ENCODE measurements at regions not wholly inside any gene's neighbourhood (a gene's known extent, or its start where the extent isn't known, plus 50 kb on each side); places are given as distances from the start of the nearest gene placed in this dataset.
"Not testable (repeated sequence)": the region's sequence is repeated elsewhere in the genome, so short reads cannot be mapped to it uniquely, and the experiment has no call there.

GRCh38 chr11:104688731-104689130 is 209.5 kb downstream of the CASP12 start:
- H3K4me3 ChIP-seq (ENCODE audit: low read length in 2 of 2) = no peak overlapping the region
- no peak overlapping the region for H3K9ac ChIP-seq (ENCODE audit: low read depth in 1 of 2, low read length in 2 of 2)
- no peak overlapping the region for H3K27ac ChIP-seq (ENCODE audit: low read depth in 2 of 2, low read length in 2 of 2)
- H3K36me3 ChIP-seq (ENCODE audit: control insufficient read depth in 2 of 2, insufficient read depth in 2 of 2, low read length in 2 of 2) = no peaks in the 10 kb centered on the region
- H3K27me3 ChIP-seq (ENCODE audit: control insufficient read depth in 2 of 2, insufficient read depth in 2 of 2, low read length in 2 of 2) = no peaks in the 10 kb centered on the region
- H3K9me3 ChIP-seq (ENCODE audit: control insufficient read depth in 2 of 2, low read length in 2 of 2) = no peaks in the 10 kb centered on the region
- no peaks in the 10 kb centered on the region for H3K4me1 ChIP-seq (ENCODE audit: control insufficient read depth in 2 of 2, insufficient read depth in 2 of 2, low read length in 2 of 2)

GRCh38 chr11:104682206-104682605 is 216.1 kb downstream of the CASP12 start:
- Histone ChIP-seq H3K9ac (ENCODE audit: low read depth in 1 of 2, low read length in 2 of 2) (no peak overlapping the region), H3K9me3 (ENCODE audit: control insufficient read depth in 2 of 2, low read length in 2 of 2) (no peaks in the 10 kb centered on the region), H3K4me3 (ENCODE audit: low read length in 2 of 2) (no peak overlapping the region), H3K4me1 (ENCODE audit: control insufficient read depth in 2 of 2, insufficient read depth in 2 of 2, low read length in 2 of 2) (no peaks in the 10 kb centered on the region), H3K27me3 (ENCODE audit: control insufficient read depth in 2 of 2, insufficient read depth in 2 of 2, low read length in 2 of 2) (no peaks in the 10 kb centered on the region), H3K27ac (ENCODE audit: low read depth in 2 of 2, low read length in 2 of 2) (no peak overlapping the region), H3K36me3 (ENCODE audit: control insufficient read depth in 2 of 2, insufficient read depth in 2 of 2, low read length in 2 of 2) (no peaks in the 10 kb centered on the region)

- Histone ChIP-seq H3K4me3 (ENCODE audit: low read length in 2 of 2) (no peak overlapping the region), H3K27me3 (ENCODE audit: control insufficient read depth in 2 of 2, insufficient read depth in 2 of 2, low read length in 2 of 2) (no peaks in the 10 kb centered on the region), H3K4me1 (ENCODE audit: control insufficient read depth in 2 of 2, insufficient read depth in 2 of 2, low read length in 2 of 2) (no peaks in the 10 kb centered on the region), H3K9me3 (ENCODE audit: control insufficient read depth in 2 of 2, low read length in 2 of 2) (no peaks in the 10 kb centered on the region), H3K27ac (ENCODE audit: low read depth in 2 of 2, low read length in 2 of 2) (no peak overlapping the region), H3K9ac (ENCODE audit: low read depth in 1 of 2, low read length in 2 of 2) (no peak overlapping the region), H3K36me3 (ENCODE audit: control insufficient read depth in 2 of 2, insufficient read depth in 2 of 2, low read length in 2 of 2) (no peaks in the 10 kb centered on the region)
Measured at GRCh38 chr11:104679258-104679657, 219.0 kb downstream of the CASP12 start.

- Histone ChIP-seq H3K4me3 (ENCODE audit: low read length in 2 of 2) (no peak overlapping the region), H3K9ac (ENCODE audit: low read depth in 1 of 2, low read length in 2 of 2) (no peak overlapping the region), H3K36me3 (ENCODE audit: control insufficient read depth in 2 of 2, insufficient read depth in 2 of 2, low read length in 2 of 2) (no peaks in the 10 kb centered on the region), H3K9me3 (ENCODE audit: control insufficient read depth in 2 of 2, low read length in 2 of 2) (no peaks in the 10 kb centered on the region), H3K27ac (ENCODE audit: low read depth in 2 of 2, low read length in 2 of 2) (no peak overlapping the region), H3K27me3 (ENCODE audit: control insufficient read depth in 2 of 2, insufficient read depth in 2 of 2, low read length in 2 of 2) (no peaks in the 10 kb centered on the region), H3K4me1 (ENCODE audit: control insufficient read depth in 2 of 2, insufficient read depth in 2 of 2, low read length in 2 of 2) (no peaks in the 10 kb centered on the region)
Measured at GRCh38 chr11:104678408-104678807, 219.9 kb downstream of the CASP12 start.

GRCh38 chr11:104677069-104677468 is 221.2 kb downstream of the CASP12 start:
- H3K27ac ChIP-seq (ENCODE audit: low read depth in 2 of 2, low read length in 2 of 2); H3K4me1 ChIP-seq (ENCODE audit: control insufficient read depth in 2 of 2, insufficient read depth in 2 of 2, low read length in 2 of 2); H3K4me3 ChIP-seq (ENCODE audit: low read length in 2 of 2); H3K9ac ChIP-seq (ENCODE audit: low read depth in 1 of 2, low read length in 2 of 2); H3K27me3 ChIP-seq (ENCODE audit: control insufficient read depth in 2 of 2, insufficient read depth in 2 of 2, low read length in 2 of 2); H3K36me3 ChIP-seq (ENCODE audit: control insufficient read depth in 2 of 2, insufficient read depth in 2 of 2, low read length in 2 of 2); H3K9me3 ChIP-seq (ENCODE audit: control insufficient read depth in 2 of 2, low read length in 2 of 2): not testable (repeated sequence)

- no peaks in the 10 kb centered on the region for H3K36me3 ChIP-seq (ENCODE audit: control insufficient read depth in 2 of 2, insufficient read depth in 2 of 2, low read length in 2 of 2)
- H3K9me3 ChIP-seq (ENCODE audit: control insufficient read depth in 2 of 2, low read length in 2 of 2) = no peaks in the 10 kb centered on the region
- no peaks in the 10 kb centered on the region for H3K27me3 ChIP-seq (ENCODE audit: control insufficient read depth in 2 of 2, insufficient read depth in 2 of 2, low read length in 2 of 2)
- H3K9ac ChIP-seq (ENCODE audit: low read depth in 1 of 2, low read length in 2 of 2) = no peak overlapping the region
- no peak overlapping the region for H3K4me3 ChIP-seq (ENCODE audit: low read length in 2 of 2)
- H3K4me1 ChIP-seq (ENCODE audit: control insufficient read depth in 2 of 2, insufficient read depth in 2 of 2, low read length in 2 of 2) = no peaks in the 10 kb centered on the region
- H3K27ac ChIP-seq (ENCODE audit: low read depth in 2 of 2, low read length in 2 of 2) = no peak overlapping the region
Measured at GRCh38 chr11:104672897-104673296, 225.4 kb downstream of the CASP12 start.

GRCh38 chr11:104668797-104669463 is 229.3 kb downstream of the CASP12 start:
- no peaks in the 10 kb centered on the region for H3K36me3 ChIP-seq (ENCODE audit: control insufficient read depth in 2 of 2, insufficient read depth in 2 of 2, low read length in 2 of 2)
- H3K27me3 ChIP-seq (ENCODE audit: control insufficient read depth in 2 of 2, insufficient read depth in 2 of 2, low read length in 2 of 2) = no peaks in the 10 kb centered on the region
- no peak overlapping the region for H3K9ac ChIP-seq (ENCODE audit: low read depth in 1 of 2, low read length in 2 of 2)
- no peak overlapping the region for H3K27ac ChIP-seq (ENCODE audit: low read depth in 2 of 2, low read length in 2 of 2)
- H3K4me1 ChIP-seq (ENCODE audit: control insufficient read depth in 2 of 2, insufficient read depth in 2 of 2, low read length in 2 of 2) = no peaks in the 10 kb centered on the region
- no peaks in the 10 kb centered on the region for H3K9me3 ChIP-seq (ENCODE audit: control insufficient read depth in 2 of 2, low read length in 2 of 2)
- no peak overlapping the region for H3K4me3 ChIP-seq (ENCODE audit: low read length in 2 of 2)

- Histone ChIP-seq H3K4me1 (ENCODE audit: control insufficient read depth in 2 of 2, insufficient read depth in 2 of 2, low read length in 2 of 2) (no peaks in the 10 kb centered on the region), H3K4me3 (ENCODE audit: low read length in 2 of 2) (no peak overlapping the region), H3K9ac (ENCODE audit: low read depth in 1 of 2, low read length in 2 of 2) (no peak overlapping the region), H3K36me3 (ENCODE audit: control insufficient read depth in 2 of 2, insufficient read depth in 2 of 2, low read length in 2 of 2) (no peaks in the 10 kb centered on the region), H3K9me3 (ENCODE audit: control insufficient read depth in 2 of 2, low read length in 2 of 2) (no peaks in the 10 kb centered on the region), H3K27me3 (ENCODE audit: control insufficient read depth in 2 of 2, insufficient read depth in 2 of 2, low read length in 2 of 2) (no peaks in the 10 kb centered on the region), H3K27ac (ENCODE audit: low read depth in 2 of 2, low read length in 2 of 2) (no peak overlapping the region)
Measured at GRCh38 chr11:104666624-104667023, 231.6 kb downstream of the CASP12 start.

- Histone ChIP-seq H3K27ac (ENCODE audit: low read depth in 2 of 2, low read length in 2 of 2) (no peak overlapping the region), H3K9me3 (ENCODE audit: control insufficient read depth in 2 of 2, low read length in 2 of 2) (no peaks in the 10 kb centered on the region), H3K4me1 (ENCODE audit: control insufficient read depth in 2 of 2, insufficient read depth in 2 of 2, low read length in 2 of 2) (no peaks in the 10 kb centered on the region), H3K36me3 (ENCODE audit: control insufficient read depth in 2 of 2, insufficient read depth in 2 of 2, low read length in 2 of 2) (no peaks in the 10 kb centered on the region), H3K4me3 (ENCODE audit: low read length in 2 of 2) (no peak overlapping the region), H3K9ac (ENCODE audit: low read depth in 1 of 2, low read length in 2 of 2) (no peak overlapping the region), H3K27me3 (ENCODE audit: control insufficient read depth in 2 of 2, insufficient read depth in 2 of 2, low read length in 2 of 2) (no peaks in the 10 kb centered on the region)
Measured at GRCh38 chr11:104665641-104666040, 232.6 kb downstream of the CASP12 start.

GRCh38 chr11:104663190-104664140 is 234.8 kb downstream of the CASP12 start:
- H3K27ac ChIP-seq (ENCODE audit: low read depth in 2 of 2, low read length in 2 of 2) = no peak overlapping the region
- no peak overlapping the region for H3K4me3 ChIP-seq (ENCODE audit: low read length in 2 of 2)
- H3K9ac ChIP-seq (ENCODE audit: low read depth in 1 of 2, low read length in 2 of 2) = no peak overlapping the region
- no peaks in the 10 kb centered on the region for H3K36me3 ChIP-seq (ENCODE audit: control insufficient read depth in 2 of 2, insufficient read depth in 2 of 2, low read length in 2 of 2)
- no peaks in the 10 kb centered on the region for H3K9me3 ChIP-seq (ENCODE audit: control insufficient read depth in 2 of 2, low read length in 2 of 2)
- no peaks in the 10 kb centered on the region for H3K27me3 ChIP-seq (ENCODE audit: control insufficient read depth in 2 of 2, insufficient read depth in 2 of 2, low read length in 2 of 2)
- no peaks in the 10 kb centered on the region for H3K4me1 ChIP-seq (ENCODE audit: control insufficient read depth in 2 of 2, insufficient read depth in 2 of 2, low read length in 2 of 2)

Data from mucosa of rectum (tissue), 2 donors.